ENCODE measurements at regions not wholly inside any gene's neighbourhood (a gene's known extent, or its start where the extent isn't known, plus 50 kb on each side); places are given as distances from the start of the nearest gene placed in this dataset.
"Not testable (repeated sequence)": the region's sequence is repeated elsewhere in the genome, so short reads cannot be mapped to it uniquely, and the experiment has no call there.

GRCh38 chr9:42239445-42240260, 56.2 kb downstream of the SPATA31A6 start:
- DNase-seq, result not testable (repeated sequence)

GRCh38 chr9:42240261-42240579, 56.8 kb downstream of the SPATA31A6 start:
- not testable (repeated sequence) for DNase-seq

GRCh38 chr9:42243211-42243610, 59.8 kb downstream of the SPATA31A6 start:
- not testable (repeated sequence) for DNase-seq

GRCh38 chr9:42243822-42244221, 60.4 kb downstream of the SPATA31A6 start:
- not testable (repeated sequence) for DNase-seq

GRCh38 chr9:42268729-42269128, 85.3 kb downstream of the SPATA31A6 start:
- DNase-seq, result not testable (repeated sequence)

- DNase-seq, result not testable (repeated sequence)
These were observed 85.7 kb downstream of the SPATA31A6 start for GRCh38 chr9:42269171-42269570.

GRCh38 chr9:42273191-42273590, 89.7 kb downstream of the SPATA31A6 start:
- not testable (repeated sequence) for DNase-seq

- no peak for DNase-seq
These were observed 91.7 kb downstream of the SPATA31A6 start for GRCh38 chr9:42275141-42275540.

GRCh38 chr9:42282531-42283178, 99.2 kb downstream of the SPATA31A6 start:
- DNase-seq, result not testable (repeated sequence)

GRCh38 chr9:42283179-42283543, 99.7 kb downstream of the SPATA31A6 start:
- not testable (repeated sequence) for DNase-seq

- not testable (repeated sequence) for DNase-seq
These were observed 102.8 kb downstream of the SPATA31A6 start for GRCh38 chr9:42286145-42286845.

- not testable (repeated sequence) for DNase-seq
These were observed 104.8 kb downstream of the SPATA31A6 start for GRCh38 chr9:42288002-42288864.

- not testable (repeated sequence) for DNase-seq
These were observed 105.4 kb downstream of the SPATA31A6 start for GRCh38 chr9:42288865-42289229.

- not testable (repeated sequence) for DNase-seq
These were observed 116.7 kb downstream of the SPATA31A6 start for GRCh38 chr9:42300124-42300523.

GRCh38 chr9:42306625-42307024, 123.2 kb downstream of the SPATA31A6 start:
- DNase-seq, result not testable (repeated sequence)

- DNase-seq, result not testable (repeated sequence)
These were observed 124.0 kb downstream of the SPATA31A6 start for GRCh38 chr9:42307449-42307848.

- DNase-seq, result not testable (repeated sequence)
These were observed 127.5 kb downstream of the SPATA31A6 start for GRCh38 chr9:42310972-42311371.

GRCh38 chr9:42316026-42316425, 132.6 kb downstream of the SPATA31A6 start:
- not testable (repeated sequence) for DNase-seq

GRCh38 chr9:42317677-42318076, 134.2 kb downstream of the SPATA31A6 start:
- DNase-seq, result not testable (repeated sequence)

- DNase-seq, result not testable (repeated sequence)
These were observed 139.8 kb downstream of the SPATA31A6 start for GRCh38 chr9:42323084-42323809.

GRCh38 chr9:42325142-42325541, 141.7 kb downstream of the SPATA31A6 start:
- not testable (repeated sequence) for DNase-seq

- not testable (repeated sequence) for DNase-seq
These were observed 142.1 kb downstream of the SPATA31A6 start for GRCh38 chr9:42325561-42325960.

Measured in stimulated activated CD4-positive, alpha-beta T cell treated with anti-CD3 and anti-CD28 coated beads, Interleukin-1b, Interleukin-23, amount 100 ng/mL, for 48 hours (primary cell).